GM13977 (cell line): ENCODE measurements at regions not wholly inside any gene's neighbourhood (a gene's known extent, or its start where the extent isn't known, plus 50 kb on each side); places are given as distances from the start of the nearest gene placed in this dataset.
A peak's percentile ranks its signal among the peaks of the same experiment; 100 is the strongest.
"Not testable (repeated sequence)": the region's sequence is repeated elsewhere in the genome, so short reads cannot be mapped to it uniquely, and the experiment has no call there.

ENCODE experiments used
- DNase-seq: peaks from one replicate; pipeline ENCODE4 v3.0.0; 2012; ENCODE audit warnings: low spot score
- CTCF ChIP-seq: IDR thresholded peaks from 2 replicates; pipeline ENCODE4 v1.5.1; 2012; ENCODE audit warnings: mild to moderate bottlenecking, control low read depth; ENCODE audit not compliant: insufficient read depth; ENCODE audit errors: extremely low read depth, missing control alignments
- in situ Hi-C: fragments of 300-500 bp; cut with MboI; formaldehyde crosslinking; loops from one replicate; pipeline ENCODE4 v1.12.0; 2022; ENCODE audit warnings: low sequenced_read_pairs, low pct_unique_long_range_greater_than_20kb, mixed read lengths, inconsistent platforms; ENCODE audit not compliant: unreplicated experiment

- DNase-seq, in situ Hi-C loops: not testable (repeated sequence)
Observed at GRCh38 chr13:18677403-18677802, 504.2 kb downstream of the TUBA3C start.

- in situ Hi-C loops, DNase-seq: not testable (repeated sequence)
Observed at GRCh38 chr13:18675268-18675667, 506.4 kb downstream of the TUBA3C start.

- DNase-seq, in situ Hi-C loops: not testable (repeated sequence)
Observed at GRCh38 chr13:18673794-18674193, 507.8 kb downstream of the TUBA3C start.

- DNase-seq, in situ Hi-C loops: not testable (repeated sequence)
Observed at GRCh38 chr13:18666585-18666984, 515.0 kb downstream of the TUBA3C start.

- in situ Hi-C loops, DNase-seq: not testable (repeated sequence)
Observed at GRCh38 chr13:18665716-18666115, 515.9 kb downstream of the TUBA3C start.

- in situ Hi-C loops, DNase-seq: not testable (repeated sequence)
Observed at GRCh38 chr13:18665124-18665523, 516.5 kb downstream of the TUBA3C start.

GRCh38 chr13:18663222-18663621 is 518.4 kb downstream of the TUBA3C start:
- in situ Hi-C loops, DNase-seq: not testable (repeated sequence)

- peak; percentile 6 for TF ChIP-seq CTCF
- in situ Hi-C loops, DNase-seq: not testable (repeated sequence)
Observed at GRCh38 chr13:18643644-18644172, 537.9 kb downstream of the TUBA3C start.

- DNase-seq, in situ Hi-C loops: not testable (repeated sequence)
Observed at GRCh38 chr13:18628928-18629327, 552.7 kb downstream of the TUBA3C start.

- TF ChIP-seq CTCF = no peak
- in situ Hi-C loops = no loop called here
- no peak for DNase-seq
Observed at GRCh38 chr13:18628428-18628827, 553.2 kb downstream of the TUBA3C start.

- DNase-seq, in situ Hi-C loops: not testable (repeated sequence)
Observed at GRCh38 chr13:18624061-18624460, 557.6 kb downstream of the TUBA3C start.

- in situ Hi-C loops, DNase-seq: not testable (repeated sequence)
Observed at GRCh38 chr13:18618442-18618841, 563.2 kb downstream of the TUBA3C start.

- DNase-seq, in situ Hi-C loops: not testable (repeated sequence)
Observed at GRCh38 chr13:18610476-18610875, 571.1 kb downstream of the TUBA3C start.

- in situ Hi-C loops, DNase-seq: not testable (repeated sequence)
Observed at GRCh38 chr13:18609371-18609770, 572.3 kb downstream of the TUBA3C start.

- in situ Hi-C loops, DNase-seq: not testable (repeated sequence)
Observed at GRCh38 chr13:18608851-18609250, 572.8 kb downstream of the TUBA3C start.

- DNase-seq, in situ Hi-C loops: not testable (repeated sequence)
Observed at GRCh38 chr13:18600366-18600765, 581.3 kb downstream of the TUBA3C start.

GRCh38 chr13:18599791-18600211 is 581.8 kb downstream of the TUBA3C start:
- DNase-seq, in situ Hi-C loops: not testable (repeated sequence)
